HUES64 (cell line): ENCODE measurements at regions not wholly inside any gene's neighbourhood (a gene's known extent, or its start where the extent isn't known, plus 50 kb on each side); places are given as distances from the start of the nearest gene placed in this dataset.

Experiments used
- H3K27ac ChIP-seq: 2 replicates; pipeline ENCODE4 v1.7.0; 2013; ENCODE audit warnings: low read depth, low read length, inconsistent platforms
- H3K27me3 ChIP-seq: 2 replicates; pipeline ENCODE4 v1.6.1; 2013; ENCODE audit warnings: mild to moderate bottlenecking, low read length; ENCODE audit not compliant: insufficient read depth
- H3K36me3 ChIP-seq: 2 replicates; pipeline ENCODE4 v1.6.1; 2013; ENCODE audit warnings: mild to moderate bottlenecking, low read length; ENCODE audit not compliant: insufficient read depth
- H3K4me1 ChIP-seq: 2 replicates; pipeline ENCODE4 v1.6.1; 2013; ENCODE audit warnings: mild to moderate bottlenecking, low read length, moderate library complexity; ENCODE audit not compliant: insufficient read depth
- H3K4me3 ChIP-seq: 2 replicates; pipeline ENCODE4 v1.5.1; 2013; ENCODE audit warnings: mild to moderate bottlenecking, low read length, moderate library complexity
- H3K9ac ChIP-seq: 2 replicates; pipeline ENCODE4 v1.6.1; 2013; ENCODE audit warnings: mild to moderate bottlenecking, low read depth, low read length
- H3K9me3 ChIP-seq: 2 replicates; pipeline ENCODE4 v1.6.1; 2013; ENCODE audit warnings: low read depth, low read length; ENCODE audit not compliant: insufficient read depth
- WGBS: fragments of 150-250, 120-280 bp; methylation state at CpG from one replicate; pipeline ENCODE4 v1.1.7; 2013; ENCODE audit warnings: missing lambda C conversion rate; 5-methylcytosine and 5-hydroxymethylcytosine counted together

DNA sequence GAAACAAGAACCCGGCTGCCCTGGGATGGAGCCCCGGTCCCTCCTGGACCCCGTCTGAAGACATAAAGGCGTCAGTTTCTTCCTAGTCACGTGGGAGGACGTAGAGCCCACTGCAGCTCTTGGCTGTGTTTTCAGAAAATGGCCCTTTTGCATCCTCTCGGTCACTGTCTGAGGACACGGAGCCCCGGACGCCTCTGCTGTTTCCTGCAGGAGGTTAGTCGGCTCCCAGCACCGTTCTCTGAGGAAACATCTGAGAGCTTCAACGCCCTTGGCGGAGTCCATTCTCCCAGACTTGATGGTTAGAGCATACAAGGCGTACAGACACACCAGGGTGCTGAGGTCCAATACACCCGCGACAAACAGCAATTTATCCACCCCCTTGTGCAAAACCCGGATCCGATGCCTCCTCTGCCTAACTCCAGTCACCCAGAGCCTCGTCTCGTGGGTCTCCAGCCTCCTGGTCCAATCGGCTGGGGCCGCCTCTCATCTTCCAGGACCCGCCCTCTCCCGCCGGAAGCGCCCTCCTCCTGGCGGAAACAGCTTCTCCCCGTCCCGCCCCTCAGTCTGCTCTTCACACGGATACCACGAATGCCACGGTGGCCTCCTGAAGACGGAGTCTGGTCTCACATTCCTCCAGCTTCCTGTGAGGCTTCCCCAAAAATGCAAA is 119.4 kb downstream of the TMEM18 start:
- no peaks in the 10 kb centered on the region for H3K27me3 ChIP-seq
- no peak overlapping the region for H3K4me3 ChIP-seq
- H3K27ac ChIP-seq: no peak overlapping the region
- 93% methylated on average over 34 of the region's 34 CpGs for WGBS
- H3K36me3 ChIP-seq: no peaks in the 10 kb centered on the region
- H3K4me1 ChIP-seq: no peaks in the 10 kb centered on the region
- H3K9ac ChIP-seq: no peak overlapping the region
- no peaks in the 10 kb centered on the region for H3K9me3 ChIP-seq

- Histone ChIP-seq H3K36me3 (no peaks in the 10 kb centered on the region), H3K4me3 (no peak overlapping the region), H3K9me3 (no peaks in the 10 kb centered on the region), H3K4me1 (no peaks in the 10 kb centered on the region), H3K9ac (no peak overlapping the region), H3K27ac (no peak overlapping the region), H3K27me3 (no peaks in the 10 kb centered on the region)
- WGBS: 93% methylated on average over 11 of the region's 11 CpGs
Observed at GRCh38 chr2:556485-556884, 120.7 kb downstream of the TMEM18 start.

DNA sequence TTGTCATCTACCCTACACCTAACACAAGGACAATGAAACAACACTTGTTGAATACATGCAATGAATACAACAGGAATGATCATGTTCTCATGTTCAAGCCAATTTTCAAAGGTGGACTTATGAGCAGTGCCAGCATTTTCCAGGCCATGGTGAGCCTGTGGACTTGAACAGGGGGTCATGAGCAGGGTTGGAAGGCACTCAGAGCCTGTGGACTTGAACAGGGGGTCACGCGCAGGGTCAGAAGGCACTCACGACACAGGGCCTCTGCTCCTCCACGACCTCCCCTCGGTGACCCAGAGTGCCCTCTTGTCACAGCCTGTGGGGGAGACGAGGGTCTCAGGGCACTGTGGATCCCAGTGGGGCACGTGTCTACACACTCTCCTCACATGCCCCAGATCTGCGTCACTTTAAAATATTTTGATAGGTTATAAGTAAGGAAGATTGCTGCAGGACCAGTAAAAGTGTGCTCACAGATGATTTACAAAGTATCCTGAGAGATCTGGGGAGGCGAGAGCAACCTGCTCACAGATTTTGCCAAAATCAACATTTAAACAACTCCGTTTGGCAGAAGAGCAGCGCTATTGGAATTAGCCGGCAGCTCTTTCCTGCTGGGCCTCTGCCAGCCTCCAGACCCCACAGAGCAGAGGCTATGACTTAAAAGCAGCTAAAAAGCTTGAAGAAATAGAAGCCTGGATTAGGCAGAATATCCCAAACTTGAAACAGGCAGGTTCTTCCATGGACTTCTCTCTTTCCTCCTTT is 121.9 kb downstream of the TMEM18 start:
- H3K27ac ChIP-seq: no peak overlapping the region
- no peaks in the 10 kb centered on the region for H3K36me3 ChIP-seq
- no peak overlapping the region for H3K4me3 ChIP-seq
- WGBS: 95% methylated on average over 12 of the region's 12 CpGs
- H3K9ac ChIP-seq: no peak overlapping the region
- H3K27me3 ChIP-seq: no peaks in the 10 kb centered on the region
- H3K9me3 ChIP-seq: no peaks in the 10 kb centered on the region
- H3K4me1 ChIP-seq: no peaks in the 10 kb centered on the region

- Histone ChIP-seq H3K9ac (no peak overlapping the region), H3K27me3 (no peaks in the 10 kb centered on the region), H3K4me3 (no peak overlapping the region), H3K27ac (no peak overlapping the region), H3K4me1 (no peaks in the 10 kb centered on the region), H3K9me3 (no peaks in the 10 kb centered on the region), H3K36me3 (no peaks in the 10 kb centered on the region)
- 86% methylated on average over 12 of the region's 13 CpGs for WGBS
Observed at GRCh38 chr2:554444-554843, 122.8 kb downstream of the TMEM18 start.

GRCh38 chr2:552906-553305 is 124.3 kb downstream of the TMEM18 start:
- Histone ChIP-seq H3K36me3 (no peaks in the 10 kb centered on the region), H3K4me1 (no peaks in the 10 kb centered on the region), H3K9me3 (no peaks in the 10 kb centered on the region), H3K27me3 (no peaks in the 10 kb centered on the region), H3K4me3 (no peak overlapping the region), H3K9ac (no peak overlapping the region), H3K27ac (no peak overlapping the region)
- WGBS: 90% methylated on average over 14 of the region's 14 CpGs

DNA sequence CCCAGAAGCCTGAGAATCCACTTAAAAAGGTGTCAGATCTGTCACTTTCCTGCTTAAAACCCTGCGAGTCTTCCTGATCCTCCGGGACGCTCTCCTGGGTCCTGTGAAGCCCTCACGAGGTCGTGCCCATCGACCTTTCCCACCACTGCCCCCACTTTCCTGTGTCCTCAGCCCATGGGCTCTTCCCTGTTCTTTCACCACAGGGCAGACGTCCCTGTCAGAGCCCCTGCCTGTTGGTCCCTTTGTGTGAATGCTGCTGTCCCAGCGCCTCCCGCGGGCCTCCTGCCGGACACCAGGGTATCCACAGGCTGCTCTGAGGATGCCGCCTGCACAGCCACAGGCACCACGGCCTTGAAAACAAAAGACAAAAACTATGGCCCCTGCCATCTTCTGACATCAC is 125.6 kb downstream of the TMEM18 start:
- Histone ChIP-seq H3K27ac (no peak overlapping the region), H3K4me1 (no peaks in the 10 kb centered on the region), H3K9me3 (no peaks in the 10 kb centered on the region), H3K9ac (no peak overlapping the region), H3K36me3 (no peaks in the 10 kb centered on the region), H3K4me3 (no peak overlapping the region), H3K27me3 (no peaks in the 10 kb centered on the region)
- 74% methylated on average over 13 of the region's 13 CpGs for WGBS

DNA sequence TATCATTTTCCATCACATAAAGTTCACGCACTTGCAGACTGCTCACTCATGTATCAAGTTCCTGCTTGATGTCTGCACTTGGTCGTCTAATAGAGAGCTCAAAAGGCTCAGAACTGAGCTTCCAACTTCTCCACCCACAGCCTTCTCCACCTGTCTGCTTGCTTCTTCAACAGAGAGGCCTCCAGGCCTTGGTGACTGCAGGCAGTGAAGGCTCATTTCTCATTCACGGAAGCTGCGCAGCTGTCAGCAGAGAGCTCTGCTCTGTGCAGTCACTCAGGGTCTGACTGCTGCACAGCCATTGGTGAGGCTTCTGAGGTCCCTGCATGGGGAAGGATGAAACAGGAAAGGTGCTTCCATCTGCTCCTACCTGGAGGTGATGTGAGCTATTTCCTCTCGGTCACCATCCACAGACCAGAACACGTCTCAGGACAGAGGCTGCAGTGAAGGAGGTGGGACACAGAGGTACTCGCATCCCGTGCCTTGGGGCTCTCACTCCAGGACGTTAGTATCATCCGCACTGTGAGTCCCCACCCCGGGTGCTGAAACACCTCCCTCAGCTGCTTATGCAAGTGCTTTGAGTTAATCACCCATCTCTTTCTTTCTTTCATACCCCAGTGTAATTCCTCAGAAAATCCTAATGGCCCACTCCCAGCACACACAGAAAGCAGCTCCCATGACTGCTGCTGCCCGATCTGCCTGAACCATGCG is 126.2 kb downstream of the TMEM18 start:
- no peak overlapping the region for H3K27ac ChIP-seq
- no peak overlapping the region for H3K9ac ChIP-seq
- H3K4me1 ChIP-seq: no peaks in the 10 kb centered on the region
- H3K27me3 ChIP-seq: no peaks in the 10 kb centered on the region
- no peaks in the 10 kb centered on the region for H3K9me3 ChIP-seq
- no peaks in the 10 kb centered on the region for H3K36me3 ChIP-seq
- 89% methylated on average over 13 of the region's 13 CpGs for WGBS
- H3K4me3 ChIP-seq: no peak overlapping the region

GRCh38 chr2:545711-546650 is 131.2 kb downstream of the TMEM18 start:
- Histone ChIP-seq H3K27me3 (no peaks in the 10 kb centered on the region), H3K4me1 (no peaks in the 10 kb centered on the region), H3K36me3 (no peaks in the 10 kb centered on the region), H3K4me3 (no peak overlapping the region), H3K27ac (no peak overlapping the region), H3K9me3 (no peaks in the 10 kb centered on the region), H3K9ac (no peak overlapping the region)
- WGBS: 92% methylated on average over 24 of the region's 24 CpGs

GRCh38 chr2:545228-545627 is 132.0 kb downstream of the TMEM18 start:
- no peaks in the 10 kb centered on the region for H3K36me3 ChIP-seq
- 94% methylated on average over 12 of the region's 12 CpGs for WGBS
- no peaks in the 10 kb centered on the region for H3K9me3 ChIP-seq
- H3K4me3 ChIP-seq: no peak overlapping the region
- H3K4me1 ChIP-seq: no peaks in the 10 kb centered on the region
- H3K27ac ChIP-seq: no peak overlapping the region
- H3K9ac ChIP-seq: no peak overlapping the region
- H3K27me3 ChIP-seq: no peaks in the 10 kb centered on the region

DNA sequence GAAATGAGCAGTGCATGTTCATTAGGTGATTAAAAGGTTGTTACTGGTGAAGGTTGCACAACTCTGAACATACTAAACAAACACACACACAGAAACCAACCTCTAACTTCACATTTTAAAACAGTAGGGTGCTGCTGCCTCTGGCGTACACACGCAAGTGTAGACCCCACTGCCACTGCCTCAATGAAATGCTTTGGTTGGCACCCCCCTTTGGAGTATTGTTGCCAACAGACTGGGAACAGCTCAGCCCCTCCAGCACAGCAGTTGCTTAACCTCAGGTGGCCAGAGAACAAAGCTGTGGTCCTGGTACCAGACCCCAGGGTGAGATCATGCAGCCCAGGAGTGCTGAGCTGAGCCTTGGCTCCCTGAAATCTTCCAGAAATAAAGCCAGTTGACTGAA is 138.6 kb downstream of the TMEM18 start:
- H3K9ac ChIP-seq: no peak overlapping the region
- 85% methylated on average over 2 of the region's 2 CpGs for WGBS
- H3K9me3 ChIP-seq: peaks cover 9% of the 10 kb centered on the region; the same call in 1 of the 2 replicates
- no peaks in the 10 kb centered on the region for H3K36me3 ChIP-seq
- H3K4me3 ChIP-seq: no peak overlapping the region
- H3K27me3 ChIP-seq: no peaks in the 10 kb centered on the region
- H3K27ac ChIP-seq: no peak overlapping the region
- H3K4me1 ChIP-seq: no peaks in the 10 kb centered on the region
